ENCODE measurements at regions not wholly inside any gene's neighbourhood (a gene's known extent, or its start where the extent isn't known, plus 50 kb on each side); places are given as distances from the start of the nearest gene placed in this dataset.

DNA sequence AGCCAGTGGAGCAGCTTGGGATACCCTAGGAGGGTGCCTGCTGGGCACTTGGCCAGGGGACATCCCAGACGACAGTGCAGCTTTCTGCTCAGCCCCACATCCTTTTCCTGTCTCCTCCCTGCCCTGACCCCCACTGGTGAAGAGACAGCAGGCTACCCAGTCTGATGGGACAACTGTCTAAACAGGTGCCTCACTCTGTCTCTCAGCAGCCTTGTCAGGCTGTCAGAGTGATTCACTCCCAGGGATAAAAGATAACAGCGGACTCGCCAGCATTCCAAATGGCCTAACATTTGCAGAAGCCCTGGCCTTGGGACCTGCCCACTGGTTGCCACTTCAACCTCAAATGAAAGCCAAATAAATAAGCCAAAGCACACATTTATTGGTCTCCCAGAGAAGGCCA is 318.6 kb upstream of the PLET1 start:
- in situ Hi-C loops (cut with MboI; ENCODE audit: low sequenced_read_pairs): no loop called here

DNA sequence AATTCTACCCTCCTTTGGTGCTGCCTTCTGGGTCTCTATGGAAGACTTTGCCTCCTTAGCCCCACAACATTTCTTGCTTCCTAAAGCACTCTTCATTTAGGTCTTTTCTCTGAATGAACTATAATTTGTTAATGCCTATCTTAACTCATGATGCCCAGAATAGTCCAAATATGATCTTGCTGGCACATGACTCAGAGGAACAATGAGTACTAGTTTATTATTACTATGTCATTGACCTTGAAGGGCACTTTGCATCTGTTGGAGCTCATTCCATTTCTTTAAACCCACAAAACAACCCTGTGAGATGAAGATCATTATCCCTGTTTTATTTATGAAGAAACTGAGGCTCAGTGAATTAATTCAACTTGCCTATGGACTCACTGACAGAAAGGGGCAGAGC is 320.2 kb upstream of the PLET1 start:
- in situ Hi-C loops (cut with MboI; ENCODE audit: low sequenced_read_pairs): no loop called here

DNA sequence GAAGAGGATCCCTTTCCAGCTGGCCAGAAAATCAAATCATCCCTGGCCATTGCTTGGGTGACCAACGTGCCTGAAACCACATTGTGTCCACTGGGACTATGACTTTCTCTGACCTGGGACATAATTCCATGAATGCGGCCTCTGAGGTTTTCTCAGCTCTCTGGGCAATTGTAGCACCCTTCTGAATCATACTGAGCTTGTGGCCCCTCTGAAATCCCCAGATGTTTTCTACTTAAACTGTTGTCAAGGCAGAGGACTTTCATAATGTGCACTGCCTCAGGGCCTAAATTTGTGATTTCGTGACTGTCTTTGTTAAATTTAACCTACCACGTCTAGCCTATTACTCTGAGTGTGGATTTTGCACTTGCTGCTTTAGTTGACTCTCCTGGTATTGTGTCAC is 321.1 kb upstream of the PLET1 start:
- in situ Hi-C loops (cut with MboI; ENCODE audit: low sequenced_read_pairs): no loop called here

DNA sequence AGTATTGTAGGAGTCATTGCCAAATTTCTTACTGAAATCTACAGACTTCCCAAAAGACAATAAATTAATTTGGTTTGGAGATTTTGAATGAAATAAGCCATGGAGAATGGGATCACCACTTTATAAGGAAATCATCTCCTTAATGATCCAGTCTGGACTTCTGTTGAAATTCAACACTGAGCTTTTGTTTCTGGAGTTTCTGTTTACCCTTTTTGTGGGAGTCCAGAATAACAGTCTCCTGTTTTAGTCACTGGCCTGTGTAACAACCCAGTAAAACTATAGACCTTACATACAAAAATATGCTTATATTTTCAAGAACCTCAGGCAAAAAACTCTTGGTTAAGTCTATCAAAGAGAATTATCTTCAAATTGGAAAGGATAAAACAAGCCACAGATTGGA is 321.7 kb upstream of the PLET1 start:
- in situ Hi-C loops (cut with MboI; ENCODE audit: low sequenced_read_pairs): no loop called here

DNA sequence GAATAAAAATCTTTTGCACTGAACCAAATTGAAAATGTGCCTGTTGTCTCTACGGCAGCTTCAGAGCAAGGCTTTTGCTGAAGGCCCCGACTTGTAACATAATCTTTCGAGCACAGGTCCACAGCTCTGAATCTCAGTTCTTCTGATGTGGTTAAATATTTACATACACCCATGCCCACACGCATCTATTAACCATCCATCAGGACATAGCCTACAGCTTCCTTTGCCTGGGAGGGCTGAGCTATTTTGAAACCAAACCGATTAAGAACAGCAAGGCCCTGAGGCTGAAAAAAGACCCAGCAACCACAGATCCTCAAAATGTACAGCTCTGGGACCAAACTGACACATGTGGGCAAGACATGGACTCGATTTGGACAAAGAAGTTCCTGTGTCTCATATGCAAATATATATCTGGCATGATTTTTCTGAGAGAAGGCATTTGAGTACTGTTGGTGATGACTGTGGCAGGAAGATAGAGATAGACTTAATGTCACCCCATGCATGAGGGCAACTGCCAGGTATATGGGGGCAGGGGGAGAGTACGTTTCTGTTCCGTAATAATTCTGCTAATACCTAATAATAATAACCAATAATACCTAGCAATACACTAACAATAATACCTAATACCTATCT is 322.7 kb upstream of the PLET1 start:
- in situ Hi-C loops (cut with MboI; ENCODE audit: low sequenced_read_pairs): no loop called here

DNA sequence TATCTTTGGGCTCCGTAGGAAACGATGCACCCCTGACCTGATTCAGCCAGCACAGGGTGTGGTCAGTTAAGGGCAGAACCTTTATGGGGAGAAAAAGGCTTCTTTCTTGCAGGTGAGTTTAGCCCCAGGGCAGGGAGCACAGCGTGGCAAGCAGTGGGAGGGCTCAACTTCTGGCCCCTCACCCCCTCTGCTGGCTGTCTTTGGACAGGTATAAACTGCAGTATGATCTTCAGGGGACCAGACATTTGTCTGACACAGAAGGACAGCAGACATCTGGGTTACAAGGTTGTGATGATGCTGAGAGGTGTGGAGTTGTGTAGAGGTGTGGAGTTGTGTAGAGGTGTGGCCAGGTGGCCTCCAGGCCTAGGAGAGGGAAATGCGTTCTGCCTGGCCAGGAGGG is 324.0 kb upstream of the PLET1 start:
- in situ Hi-C loops (cut with MboI; ENCODE audit: low sequenced_read_pairs): no loop called here

DNA sequence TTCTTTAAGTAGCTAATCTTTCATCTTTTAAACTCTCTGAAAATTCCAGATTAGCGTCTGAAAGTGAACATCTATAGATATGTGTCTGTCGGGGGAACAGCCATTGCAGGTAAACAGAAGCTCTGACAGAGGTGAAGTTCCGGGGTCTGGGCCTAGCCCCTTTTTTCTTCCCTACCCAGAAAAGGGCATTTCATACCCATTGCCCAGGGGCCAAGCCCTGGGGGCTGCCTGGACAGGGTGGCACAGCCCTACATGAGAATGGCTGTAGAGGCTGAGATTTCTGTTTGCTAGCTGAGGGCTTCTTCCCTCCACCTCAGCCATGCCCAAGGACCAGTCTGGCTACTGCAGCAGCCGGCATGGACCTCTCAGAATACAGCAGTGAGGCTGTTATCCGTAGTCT is 327.0 kb upstream of the PLET1 start:
- in situ Hi-C loops (cut with MboI; ENCODE audit: low sequenced_read_pairs): no loop called here

DNA sequence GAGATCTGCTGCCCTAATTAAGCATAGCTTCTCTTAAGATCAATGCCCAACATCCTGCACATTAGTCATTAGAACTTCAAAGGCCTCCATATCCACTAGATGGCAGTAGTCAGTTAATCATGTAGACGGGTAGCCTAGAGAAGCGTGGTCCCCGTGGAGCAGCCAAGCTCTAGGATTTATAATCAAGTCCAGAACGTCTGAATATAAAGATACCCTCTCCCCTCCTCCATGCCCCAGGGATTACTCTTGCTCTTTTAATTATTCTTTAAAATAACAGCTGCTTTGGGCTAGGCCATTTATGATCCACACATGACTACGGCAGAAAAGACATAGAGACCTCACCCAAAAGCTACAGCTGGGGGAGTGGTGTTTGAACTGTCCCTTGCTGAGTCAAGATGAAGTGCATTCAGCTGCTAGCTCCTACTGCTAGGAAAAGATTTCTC is 327.6 kb upstream of the PLET1 start:
- in situ Hi-C loops (cut with MboI; ENCODE audit: low sequenced_read_pairs): no loop called here

DNA sequence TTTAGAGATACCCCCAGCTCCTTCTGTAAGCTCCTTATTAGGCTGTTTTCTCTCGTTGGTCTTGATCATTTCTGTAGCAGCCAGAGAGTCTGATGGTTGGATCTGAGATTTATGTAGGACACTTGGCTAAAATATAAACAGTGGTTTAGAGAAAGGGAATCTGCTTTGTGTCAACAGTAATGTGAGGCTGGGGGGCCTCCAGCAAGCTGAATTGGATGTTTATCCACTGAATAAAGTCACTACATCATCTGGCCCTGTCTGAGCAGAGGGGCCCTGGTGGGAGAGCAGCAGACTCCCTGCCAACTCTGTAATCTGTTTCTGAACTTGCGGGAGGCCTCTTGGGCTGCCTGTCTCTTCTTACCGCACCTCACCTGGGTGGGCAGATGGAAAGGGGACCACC is 328.5 kb upstream of the PLET1 start:
- in situ Hi-C loops (cut with MboI; ENCODE audit: low sequenced_read_pairs): no loop called here

DNA sequence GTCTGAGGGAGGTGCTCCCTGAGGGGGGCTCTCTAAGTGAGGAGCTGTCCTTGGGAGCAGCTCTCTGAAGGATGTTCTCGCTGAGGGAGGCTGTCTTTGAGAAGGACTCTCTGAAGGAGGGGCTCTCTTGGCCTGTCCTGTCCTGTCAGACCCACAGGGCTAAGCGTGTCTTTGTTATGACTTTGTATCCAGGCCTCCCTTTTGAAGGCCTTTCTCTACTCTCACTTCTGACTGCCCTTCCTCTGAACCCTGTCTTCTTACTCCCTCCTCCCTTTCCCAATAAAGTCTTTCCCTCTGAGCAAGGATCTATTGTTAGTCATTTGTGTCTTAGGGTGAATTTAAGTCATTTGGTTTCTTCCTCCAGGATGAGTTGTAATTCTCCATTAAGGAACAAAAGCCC is 330.1 kb upstream of the PLET1 start:
- in situ Hi-C loops (cut with MboI; ENCODE audit: low sequenced_read_pairs): no loop called here

DNA sequence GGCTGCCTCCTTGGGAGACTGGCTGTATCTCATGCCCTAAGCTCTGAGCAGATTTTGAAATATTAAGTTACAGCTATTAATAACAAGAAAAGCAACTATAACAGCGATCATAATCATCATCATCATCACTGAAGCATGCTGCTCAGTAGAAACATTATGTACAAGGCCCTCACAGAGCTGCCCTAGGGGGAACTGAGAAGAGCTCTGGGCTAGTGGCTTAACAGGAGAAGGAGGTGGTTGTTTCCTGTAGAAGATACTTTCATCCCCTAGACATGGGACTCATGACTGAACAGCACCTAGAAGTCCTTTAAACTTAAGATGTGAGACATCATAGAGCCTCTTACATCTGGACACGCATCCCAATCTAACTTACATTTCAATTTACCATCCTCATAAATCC is 332.8 kb upstream of the PLET1 start:
- in situ Hi-C loops (cut with MboI; ENCODE audit: low sequenced_read_pairs): no loop called here

DNA sequence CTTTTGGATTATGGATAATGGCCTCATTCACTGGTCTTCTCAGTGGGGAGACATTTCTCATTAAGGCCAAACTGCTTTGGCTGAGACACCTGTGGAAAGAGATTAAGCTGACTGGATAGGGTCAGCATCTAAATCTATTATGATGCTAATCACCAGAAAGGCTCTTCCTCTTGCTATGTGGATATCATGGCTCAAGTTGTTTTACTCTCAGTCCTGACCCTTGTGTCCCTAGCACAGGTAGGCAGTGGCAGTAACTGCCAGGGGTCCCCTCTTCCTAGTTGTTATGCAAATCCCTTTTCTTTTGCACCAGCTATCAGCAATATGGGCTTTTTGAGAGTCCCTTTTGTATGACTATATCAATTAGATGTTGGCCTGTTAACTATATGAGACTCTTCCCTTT is 335.7 kb upstream of the PLET1 start:
- in situ Hi-C loops (cut with MboI; ENCODE audit: low sequenced_read_pairs): no loop called here

DNA sequence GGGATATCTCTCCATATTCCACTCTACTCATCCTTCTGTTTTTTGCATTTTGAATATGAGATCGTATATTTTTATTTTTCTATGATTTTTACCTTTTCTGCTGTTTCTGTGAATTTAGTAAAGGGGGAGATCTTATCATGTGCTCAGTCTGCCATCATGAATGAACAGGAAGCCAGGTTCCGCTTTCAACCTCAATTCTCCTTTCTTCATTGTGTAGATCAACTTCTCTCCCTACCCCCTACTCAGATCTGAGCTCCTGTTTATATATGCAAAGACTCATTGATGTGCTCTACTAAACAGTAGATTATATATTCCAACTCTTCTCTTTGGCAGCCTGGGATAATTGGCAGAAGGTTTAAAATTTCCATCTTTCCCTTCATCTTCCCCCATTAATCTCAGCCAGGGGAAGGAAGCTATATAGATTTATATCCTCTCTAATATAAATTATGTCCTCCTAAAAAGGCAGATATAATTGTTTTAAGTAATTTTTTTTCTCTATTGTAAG is 336.7 kb upstream of the PLET1 start:
- in situ Hi-C loops (cut with MboI; ENCODE audit: low sequenced_read_pairs): no loop called here

DNA sequence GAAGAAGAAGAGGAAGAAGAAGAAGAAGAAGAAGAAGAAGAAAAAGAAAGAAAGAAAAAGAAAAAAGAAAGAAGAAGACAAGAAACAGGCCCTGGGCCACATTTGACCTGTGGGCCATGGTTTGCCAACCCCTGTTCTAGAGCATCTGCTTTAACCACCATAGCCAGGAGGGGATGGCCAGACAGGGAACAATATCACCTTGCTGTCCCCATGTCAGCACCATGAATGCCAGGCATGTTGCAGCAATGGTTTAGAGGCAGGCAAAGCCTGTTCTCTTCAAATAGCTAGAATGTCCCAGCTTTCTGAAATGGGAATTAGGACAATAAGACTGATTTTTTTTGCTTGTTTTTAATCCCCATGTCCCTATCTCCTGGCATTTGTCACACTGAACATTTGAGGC is 338.6 kb upstream of the PLET1 start:
- in situ Hi-C loops (cut with MboI; ENCODE audit: low sequenced_read_pairs): no loop called here

DNA sequence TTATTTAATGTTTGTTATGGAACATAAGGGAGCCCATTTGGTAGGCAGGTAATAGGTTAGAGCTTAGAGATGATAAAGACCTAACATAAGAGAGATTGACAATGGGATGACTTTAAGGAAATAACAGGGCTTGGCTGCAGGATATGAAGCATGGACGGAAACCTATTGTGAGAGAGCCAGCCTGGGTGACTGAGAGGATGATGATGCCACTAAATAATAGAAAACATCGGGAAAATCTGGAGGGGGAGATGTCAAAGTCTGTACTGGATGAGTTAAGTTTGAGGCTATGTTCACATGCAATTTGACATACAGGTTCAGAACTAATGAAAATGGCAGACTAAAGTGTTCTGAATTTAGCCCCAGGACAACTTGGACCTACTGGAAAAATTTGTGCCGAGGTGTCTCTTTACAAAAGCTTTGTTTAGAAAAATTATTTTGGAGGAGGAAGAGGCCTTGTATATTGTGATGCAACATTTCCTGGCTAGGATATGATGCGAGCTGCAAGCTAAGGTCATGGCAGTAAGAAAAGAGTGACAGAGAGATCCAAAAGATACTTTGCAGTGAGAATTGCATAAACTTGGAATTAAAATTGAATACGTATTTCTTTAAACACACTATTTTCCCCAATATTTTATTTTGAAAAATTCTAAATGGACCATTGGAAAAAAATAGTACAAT is 339.3 kb upstream of the PLET1 start:
- in situ Hi-C loops (cut with MboI; ENCODE audit: low sequenced_read_pairs): no loop called here

DNA sequence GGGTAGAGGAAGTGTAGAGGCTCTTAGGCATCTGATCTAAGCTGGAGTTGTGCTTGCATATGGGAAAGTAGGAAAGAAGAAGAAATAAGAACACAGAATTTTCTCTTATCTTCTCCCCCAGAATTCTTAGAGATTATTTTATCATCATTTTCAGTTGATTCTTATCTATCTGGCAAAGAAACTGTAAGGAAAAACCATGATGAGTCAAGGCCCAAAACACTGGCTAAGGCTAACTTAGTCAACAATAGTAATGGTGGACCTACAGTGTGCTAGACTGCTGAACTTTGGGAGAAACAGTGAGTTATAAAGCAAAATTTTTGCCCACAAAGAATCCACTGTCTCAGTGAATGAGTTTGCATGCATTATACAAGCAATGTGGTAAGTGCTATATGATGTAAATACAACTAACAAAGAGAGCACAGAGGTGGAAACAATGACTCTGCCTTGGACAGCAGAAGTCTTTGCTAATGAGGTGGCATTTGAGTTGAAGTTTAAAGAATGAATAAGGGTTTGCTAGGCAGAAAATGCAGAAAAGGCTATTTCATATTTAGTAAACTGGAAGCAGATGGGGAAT is 344.5 kb upstream of the PLET1 start:
- in situ Hi-C loops (cut with MboI; ENCODE audit: low sequenced_read_pairs): no loop called here

DNA sequence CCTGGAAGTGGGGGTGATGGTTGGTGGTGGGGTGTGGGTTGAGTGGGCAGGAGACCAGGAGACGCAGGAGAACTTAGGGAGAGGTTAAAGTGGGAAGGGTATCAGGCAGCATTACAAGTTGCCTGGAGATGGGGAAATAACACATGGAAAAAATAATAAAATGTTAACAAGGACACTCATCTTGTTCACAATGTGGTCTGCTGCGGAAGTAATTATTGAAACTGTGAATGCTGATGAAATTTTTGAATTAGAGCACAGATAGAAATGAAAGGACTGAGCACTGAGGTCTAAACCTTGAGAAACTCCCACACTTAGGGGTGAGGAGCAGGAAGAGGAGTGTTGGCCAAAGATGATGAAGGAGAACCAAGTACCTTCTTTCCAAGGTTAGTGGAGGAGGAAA is 346.0 kb upstream of the PLET1 start:
- in situ Hi-C loops (cut with MboI; ENCODE audit: low sequenced_read_pairs): no loop called here

DNA sequence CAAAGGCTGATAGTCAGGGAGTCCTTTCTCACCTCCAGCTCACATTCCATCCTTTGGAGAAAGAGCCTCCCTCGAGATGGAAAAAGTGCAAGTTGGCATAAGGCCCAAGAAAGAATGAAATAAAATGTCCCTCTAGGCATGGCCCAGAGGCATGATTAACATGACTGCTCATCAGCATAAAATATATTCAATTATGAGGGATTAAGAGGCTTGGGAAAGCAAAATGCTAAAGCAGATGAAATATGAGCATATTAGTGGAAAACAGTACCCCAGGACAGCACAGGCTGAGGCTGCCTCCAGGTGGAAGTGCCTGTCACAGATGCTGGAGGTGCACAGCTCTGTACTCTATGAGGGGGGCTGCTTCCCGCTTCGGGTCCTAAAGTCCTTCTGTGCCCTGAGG is 347.8 kb upstream of the PLET1 start:
- in situ Hi-C loops (cut with MboI; ENCODE audit: low sequenced_read_pairs): no loop called here

DNA sequence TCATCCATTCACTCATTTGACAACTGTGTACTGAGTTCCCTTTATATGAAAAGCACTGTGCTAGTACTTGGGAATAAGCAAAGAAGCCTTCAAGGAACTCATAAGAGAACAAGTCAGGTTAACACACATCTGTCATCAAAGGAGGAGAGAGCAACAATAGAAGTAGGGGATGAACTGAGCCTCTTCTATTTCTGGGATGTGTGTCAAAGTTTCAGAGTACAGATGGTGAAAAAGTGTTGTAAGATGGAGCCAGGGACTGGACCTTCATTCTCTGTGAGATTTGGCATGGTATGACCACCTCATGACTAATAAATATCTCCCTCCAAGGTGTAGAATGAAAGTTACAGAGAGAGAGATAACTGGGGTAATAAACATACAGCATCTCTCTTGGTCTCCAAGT is 349.8 kb upstream of the PLET1 start:
- in situ Hi-C loops (cut with MboI; ENCODE audit: low sequenced_read_pairs): no loop called here

DNA sequence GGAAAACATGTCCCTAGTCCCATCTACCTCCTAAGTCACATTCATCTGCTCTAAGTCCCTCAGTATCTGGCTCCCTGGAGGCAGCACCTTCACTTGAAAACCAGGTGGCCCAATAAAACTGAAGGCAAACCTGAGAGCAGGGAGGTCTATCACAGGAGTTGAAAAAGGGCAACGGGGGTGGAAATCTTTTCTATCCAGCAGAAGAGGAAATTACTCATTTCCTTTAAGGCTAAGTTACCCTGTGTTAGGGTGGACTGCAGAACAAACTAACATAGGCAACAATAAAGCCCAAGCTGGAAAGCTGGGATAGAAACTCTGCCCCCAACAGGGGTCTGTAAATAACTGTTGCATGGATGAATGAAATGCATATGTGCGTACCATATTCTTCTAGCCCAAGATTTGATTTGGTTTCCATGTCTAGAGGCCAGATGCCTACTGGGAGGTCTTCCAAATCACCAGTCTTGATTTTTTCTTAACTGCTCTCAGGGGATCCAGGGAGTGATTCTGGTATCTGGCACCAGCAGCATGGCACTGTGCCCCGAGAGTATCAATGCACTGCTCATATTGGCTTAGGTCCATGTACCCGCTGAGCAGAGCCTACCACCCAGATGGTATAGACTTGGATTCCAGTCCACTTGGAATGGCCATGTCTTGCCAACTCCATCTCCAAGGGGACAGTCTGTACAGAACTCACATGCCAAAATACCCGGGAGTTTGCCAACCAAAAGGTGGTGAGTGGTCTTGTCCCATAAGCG is 350.0 kb upstream of the NCAM1 start:
- in situ Hi-C loops (cut with MboI; ENCODE audit: low sequenced_read_pairs): no loop called here

DNA sequence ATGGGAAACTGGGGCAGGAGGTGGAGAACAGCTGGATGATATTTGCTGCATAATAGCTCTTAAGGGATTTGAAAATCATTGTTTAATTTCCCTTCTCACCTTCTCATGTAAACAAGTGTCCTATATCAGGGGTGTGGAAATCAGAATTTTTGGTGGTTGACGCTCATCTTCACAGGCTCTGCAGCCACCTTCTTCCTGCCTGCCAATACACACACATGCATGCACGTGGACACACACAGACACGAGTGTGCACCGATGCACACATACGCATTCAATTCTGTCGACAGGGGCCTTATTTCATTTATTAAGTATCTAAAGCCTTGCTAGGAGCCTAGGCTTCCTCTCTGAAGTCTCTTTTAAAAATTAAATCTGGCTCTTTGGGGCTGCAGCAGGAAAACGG is 349.4 kb upstream of the NCAM1 start:
- in situ Hi-C loops (cut with MboI; ENCODE audit: low sequenced_read_pairs): no loop called here

Measured in HL-60/S4 treated with retinoic acid at 250 ng/mL for 4 days and 3 days (cell line).